GM21367 (cell line): ENCODE measurements at regions not wholly inside any gene's neighbourhood (a gene's known extent, or its start where the extent isn't known, plus 50 kb on each side); places are given as distances from the start of the nearest gene placed in this dataset.

Source experiments
- ATAC-seq: cut with Tn5 transposase; IDR thresholded peaks from one replicate; pipeline ENCODE4 v1.9.1; 2021; ENCODE audit not compliant: unreplicated experiment

GRCh38 chr19:28427376-28428083 lies 785.4 kb downstream of the UQCRFS1 start:
- ATAC-seq: no peak

GRCh38 chr19:28426730-28427225 lies 786.2 kb downstream of the UQCRFS1 start:
- no peak for ATAC-seq

GRCh38 chr19:28426110-28426729 lies 786.7 kb downstream of the UQCRFS1 start:
- ATAC-seq: no peak

GRCh38 chr19:28425046-28425931 lies 787.7 kb downstream of the UQCRFS1 start:
- no peak for ATAC-seq

- ATAC-seq: no peak
Measured at GRCh38 chr19:28424662-28425045, 788.3 kb downstream of the UQCRFS1 start.

- no peak for ATAC-seq
Measured at GRCh38 chr19:28424077-28424476, 788.9 kb downstream of the UQCRFS1 start.

GRCh38 chr19:28422791-28423650 lies 789.9 kb downstream of the UQCRFS1 start:
- ATAC-seq: no peak

- ATAC-seq: no peak
Measured at GRCh38 chr19:28422046-28422445, 790.9 kb downstream of the UQCRFS1 start.

GRCh38 chr19:28420811-28421550 lies 792.0 kb downstream of the UQCRFS1 start:
- ATAC-seq: no peak

- ATAC-seq: no peak
Measured at GRCh38 chr19:28419312-28419711, 793.6 kb downstream of the UQCRFS1 start.

GRCh38 chr19:28417361-28417760 lies 795.6 kb downstream of the UQCRFS1 start:
- no peak for ATAC-seq

- no peak for ATAC-seq
Measured at GRCh38 chr19:28416245-28416644, 796.7 kb downstream of the UQCRFS1 start.

GRCh38 chr19:28414748-28415147 lies 798.2 kb downstream of the UQCRFS1 start:
- no peak for ATAC-seq

GRCh38 chr19:28409859-28410258 lies 803.1 kb downstream of the UQCRFS1 start:
- ATAC-seq: no peak

GRCh38 chr19:28406966-28407365 lies 806.0 kb downstream of the UQCRFS1 start:
- ATAC-seq: no peak

GRCh38 chr19:28405346-28405742 lies 807.6 kb downstream of the UQCRFS1 start:
- no peak for ATAC-seq

- no peak for ATAC-seq
Measured at GRCh38 chr19:28404472-28404871, 808.5 kb downstream of the UQCRFS1 start.

GRCh38 chr19:28403690-28404089 lies 809.3 kb downstream of the UQCRFS1 start:
- ATAC-seq: no peak

GRCh38 chr19:28402701-28403290 lies 810.2 kb downstream of the UQCRFS1 start:
- ATAC-seq: no peak
